HG02943 (cell line): ENCODE measurements at regions not wholly inside any gene's neighbourhood (a gene's known extent, or its start where the extent isn't known, plus 50 kb on each side); places are given as distances from the start of the nearest gene placed in this dataset.

Source experiments
- ATAC-seq: cut with Tn5 transposase; IDR thresholded peaks from one replicate; pipeline ENCODE4 v1.9.1; 2021; ENCODE audit warnings: mild to moderate bottlenecking, low read depth, moderate library complexity; ENCODE audit not compliant: unreplicated experiment

DNA sequence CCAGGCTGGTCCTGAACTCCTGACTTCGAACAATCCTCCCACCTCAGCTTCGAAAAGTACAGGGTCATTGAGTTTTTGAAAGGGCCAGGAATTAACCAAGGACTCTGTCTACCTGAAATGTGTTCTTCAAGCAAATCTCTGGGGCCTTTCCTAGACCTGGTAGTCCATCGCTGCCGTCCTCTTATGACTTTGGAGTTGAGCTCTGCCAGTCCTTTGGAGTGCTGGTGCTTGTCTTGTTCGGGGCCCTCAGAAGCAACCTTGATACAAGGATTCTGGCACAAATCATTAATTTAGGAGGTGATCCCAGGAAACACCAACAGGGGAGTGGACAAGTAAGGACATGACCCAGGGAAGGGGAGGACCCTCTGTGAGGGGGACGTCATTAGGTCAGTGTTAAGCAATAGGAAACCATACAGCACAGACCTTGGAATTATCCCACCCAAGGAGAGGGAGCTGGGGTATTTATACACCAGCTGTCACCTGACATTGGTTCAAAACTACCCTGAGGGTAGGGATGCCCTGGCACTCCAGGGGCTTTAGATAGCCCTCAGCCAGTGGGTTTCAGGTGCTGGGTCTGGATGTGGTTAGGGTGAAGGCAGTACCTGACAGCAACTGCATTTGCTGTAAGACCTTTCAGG lies 187.2 kb downstream of the FOXL1 start:
- ATAC-seq: no peak

DNA sequence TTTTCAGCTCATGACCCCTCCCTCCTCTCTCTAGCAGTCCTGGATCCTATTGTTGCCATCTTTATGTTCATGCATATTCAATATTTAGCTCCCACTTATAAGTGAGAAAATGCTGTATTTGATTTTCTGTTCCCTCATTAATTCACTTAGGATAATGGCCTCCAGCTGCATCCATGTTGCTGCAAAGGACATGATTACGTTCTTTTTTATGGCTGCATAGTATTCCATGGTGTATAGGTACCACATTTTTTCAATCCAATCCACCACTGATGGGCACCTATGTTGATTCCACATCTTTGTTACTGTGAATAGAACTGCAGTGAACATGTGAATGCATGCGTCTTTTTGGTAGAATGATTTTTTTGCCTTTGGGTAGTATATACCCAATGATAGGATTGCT lies 188.4 kb downstream of the FOXL1 start:
- ATAC-seq: no peak

DNA sequence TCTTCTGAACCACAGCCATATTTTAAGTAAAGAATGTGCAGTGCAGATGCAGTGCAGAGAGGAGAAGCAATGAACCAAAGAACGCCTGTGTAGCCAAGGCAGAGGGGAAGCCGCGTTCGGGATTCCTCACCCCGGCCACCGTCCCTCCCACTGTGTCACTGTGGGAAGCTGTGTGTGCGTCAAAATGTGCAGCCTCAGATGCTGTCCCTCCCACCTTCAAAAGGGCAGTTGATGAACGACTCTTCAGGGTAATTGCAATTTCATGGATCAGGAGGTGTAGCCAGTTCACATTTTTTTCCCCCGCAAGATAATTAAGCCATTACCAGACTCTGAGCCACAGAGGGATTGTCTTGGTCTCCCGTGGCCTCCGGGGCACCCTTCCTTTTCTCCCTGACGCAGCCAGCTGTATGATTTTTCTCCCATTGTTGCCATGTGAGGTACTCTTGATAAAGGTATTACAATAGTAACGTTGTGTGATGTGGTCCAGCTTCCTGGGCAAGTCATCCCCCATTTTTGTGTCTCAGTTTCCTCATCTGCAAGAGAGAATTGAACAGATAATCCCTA lies 190.0 kb downstream of the FOXL1 start:
- no peak for ATAC-seq

DNA sequence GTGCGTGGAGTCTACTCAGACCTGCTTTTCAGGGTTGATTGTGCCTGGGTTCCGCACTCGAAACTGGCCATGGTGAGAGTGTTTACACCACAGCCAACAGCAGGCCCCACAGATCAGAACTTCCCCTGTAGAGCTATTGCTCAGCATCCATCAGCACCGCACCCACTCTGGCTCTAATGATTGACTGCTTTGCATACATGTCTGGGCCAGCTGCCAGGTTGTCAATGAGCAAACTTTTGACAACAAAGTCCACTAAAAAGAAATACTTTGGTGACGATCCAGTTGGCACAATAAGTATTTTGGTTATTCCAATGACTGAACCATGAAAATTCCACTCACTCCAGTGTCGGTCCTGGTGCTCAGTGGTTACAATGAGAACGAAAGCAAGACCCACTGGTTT lies 190.7 kb downstream of the FOXL1 start:
- no peak for ATAC-seq

DNA sequence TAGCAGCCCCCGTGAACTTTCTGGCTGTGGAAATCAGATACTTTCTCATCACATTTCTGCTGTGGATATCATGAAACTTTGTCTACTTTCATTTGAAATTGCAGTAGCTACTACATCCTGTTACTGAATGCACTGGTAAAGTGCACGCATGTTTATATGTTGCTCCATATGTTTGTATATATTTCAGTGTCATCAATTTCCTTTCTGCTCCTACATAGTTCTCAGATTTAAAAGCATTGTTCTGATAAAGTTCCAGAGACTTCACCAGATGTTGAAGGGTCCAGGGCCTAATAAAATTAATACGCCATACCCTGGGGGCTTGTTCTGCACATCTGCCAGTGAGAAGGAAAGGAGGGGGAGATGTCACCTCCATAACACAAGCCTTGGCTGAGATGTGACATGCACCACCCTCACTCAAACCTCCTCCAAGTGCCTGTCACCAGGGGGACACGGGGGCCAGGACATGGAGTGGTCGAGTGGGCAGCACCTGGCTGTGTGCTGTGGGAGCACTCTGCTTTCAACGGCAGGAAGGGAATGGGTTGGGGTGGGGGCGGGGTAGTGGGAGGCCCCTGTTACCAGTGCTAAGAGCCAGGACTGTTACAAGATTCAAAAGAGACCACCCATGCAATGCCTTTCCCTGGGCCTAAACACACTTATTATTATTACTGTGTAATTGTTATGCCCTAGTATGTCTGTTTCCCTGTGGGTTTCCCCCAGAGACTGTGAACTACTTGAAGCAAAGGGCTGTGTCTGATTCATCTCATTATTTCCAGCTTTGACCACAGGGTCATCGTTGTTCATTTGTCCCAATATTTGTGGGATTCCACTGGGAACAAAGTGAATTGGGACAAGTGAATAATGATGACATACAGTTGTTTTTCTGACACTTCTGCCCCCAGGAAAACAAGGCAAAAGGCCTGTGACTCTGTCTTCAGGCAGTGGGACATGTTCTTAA lies 193.4 kb downstream of the FOXL1 start:
- no peak for ATAC-seq

DNA sequence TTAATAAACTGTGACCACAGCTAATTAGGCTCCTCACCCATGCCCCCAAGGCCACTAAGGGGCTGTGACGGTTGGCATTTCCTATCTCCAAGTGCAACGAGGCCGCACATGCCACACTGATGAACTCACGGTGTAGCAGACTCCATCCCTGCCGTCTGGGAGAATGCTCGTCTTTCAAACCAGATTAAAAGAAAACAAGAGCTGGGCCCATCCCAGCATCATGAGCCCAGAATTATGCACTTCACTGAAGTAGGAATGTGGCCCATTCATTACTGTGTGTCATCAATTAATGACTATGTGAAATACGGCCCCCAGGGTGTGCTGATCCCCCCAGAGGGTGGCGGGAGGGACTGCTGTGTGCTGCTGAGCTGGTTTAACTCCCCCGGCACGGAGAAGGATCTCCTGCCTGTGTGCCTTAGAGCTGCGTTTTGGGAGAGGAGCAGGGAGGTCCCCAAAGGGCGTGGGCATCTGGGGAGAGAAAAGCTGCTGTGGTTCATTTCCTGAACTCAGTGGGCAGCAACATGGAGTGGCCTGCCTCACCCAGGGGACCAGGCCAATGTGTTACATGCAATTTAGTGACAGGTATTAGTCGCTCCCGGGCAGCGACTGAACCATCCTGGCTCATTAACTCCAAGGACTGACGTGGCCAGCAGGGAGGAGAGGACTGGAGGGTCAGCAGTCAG lies 194.5 kb downstream of the FOXL1 start:
- ATAC-seq: no peak

DNA sequence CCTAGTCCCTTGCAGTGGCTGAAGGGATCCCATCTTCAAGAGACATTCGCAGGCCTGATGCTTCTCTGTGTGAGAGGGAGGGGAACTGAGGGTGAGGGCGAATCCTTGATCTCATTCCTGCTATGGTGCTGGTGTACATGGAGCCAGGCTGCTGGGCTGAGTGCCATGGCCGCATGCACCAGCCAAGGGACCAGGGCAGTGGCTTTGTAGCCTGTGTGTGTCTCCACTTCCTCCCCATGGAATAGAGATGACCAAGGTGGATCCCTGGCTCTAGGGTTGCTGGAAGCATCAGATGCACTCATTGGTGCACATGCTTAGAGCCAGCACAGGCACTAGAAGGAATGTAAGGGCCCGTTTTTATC lies 195.0 kb downstream of the FOXL1 start:
- ATAC-seq: no peak

DNA sequence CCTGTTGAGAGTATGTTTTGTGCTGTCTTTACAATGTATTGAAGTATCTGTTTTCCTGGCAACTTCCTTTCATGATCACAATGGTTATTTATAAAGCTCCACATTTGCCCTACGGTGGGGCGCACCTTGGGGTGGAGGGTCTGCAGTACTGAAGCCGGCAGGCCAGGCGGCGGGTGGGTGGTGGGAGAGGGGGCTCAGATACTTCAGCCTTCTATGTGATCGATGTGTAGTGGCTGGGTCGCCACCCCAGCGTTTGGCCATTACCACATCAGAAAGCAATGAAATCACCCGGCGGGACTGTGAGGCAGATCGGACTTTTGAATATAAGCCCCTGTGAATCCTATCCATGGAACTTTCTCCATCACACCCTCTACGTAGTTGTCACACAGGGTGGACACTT lies 196.6 kb downstream of the FOXL1 start:
- ATAC-seq: no peak

DNA sequence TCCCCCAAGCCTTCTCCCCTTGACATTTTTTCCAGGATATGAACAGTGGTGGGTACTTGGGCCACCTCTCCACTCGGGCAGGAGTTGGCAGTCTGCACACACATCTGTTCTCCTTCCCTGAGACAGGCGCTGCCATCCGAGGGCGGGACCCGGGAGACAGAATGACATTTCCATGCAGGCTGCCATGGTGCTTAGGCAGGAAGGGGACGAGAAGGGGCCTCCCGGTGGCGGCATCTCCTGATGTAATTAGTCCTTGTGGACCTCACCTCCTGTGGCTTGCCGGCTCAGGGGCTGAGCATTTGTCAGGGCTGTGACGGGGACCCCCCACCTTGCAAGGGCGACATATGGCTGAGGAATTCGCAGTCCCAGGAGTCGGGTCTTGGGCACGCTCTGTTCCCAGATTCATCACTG lies 197.2 kb downstream of the FOXL1 start:
- ATAC-seq: no peak

DNA sequence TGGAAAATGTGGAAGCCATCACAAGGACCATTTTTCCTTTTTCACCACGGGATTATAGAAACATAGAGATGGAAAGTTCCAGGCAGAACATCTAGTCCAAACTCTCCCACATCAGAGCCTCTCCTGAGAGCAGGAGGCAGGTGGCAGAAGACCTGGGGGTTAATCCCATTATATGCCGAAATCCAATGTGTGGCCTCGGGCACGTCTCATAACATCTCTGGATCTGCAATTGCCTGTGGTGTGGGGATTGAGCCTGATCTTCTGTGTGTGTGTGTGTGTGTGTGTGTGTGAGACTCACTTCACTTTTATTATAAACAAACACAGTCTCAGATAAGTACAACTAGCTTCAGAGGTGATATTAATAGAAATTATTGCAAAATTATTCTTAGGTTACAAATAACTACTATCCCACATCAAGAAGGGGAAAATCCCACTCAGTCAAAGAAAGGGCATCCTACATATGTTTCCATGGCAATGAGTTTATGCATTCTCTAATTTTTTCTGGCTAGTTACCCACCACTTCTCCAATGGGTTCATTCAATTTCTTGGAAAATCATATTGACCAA lies 199.1 kb downstream of the FOXL1 start:
- no peak for ATAC-seq

DNA sequence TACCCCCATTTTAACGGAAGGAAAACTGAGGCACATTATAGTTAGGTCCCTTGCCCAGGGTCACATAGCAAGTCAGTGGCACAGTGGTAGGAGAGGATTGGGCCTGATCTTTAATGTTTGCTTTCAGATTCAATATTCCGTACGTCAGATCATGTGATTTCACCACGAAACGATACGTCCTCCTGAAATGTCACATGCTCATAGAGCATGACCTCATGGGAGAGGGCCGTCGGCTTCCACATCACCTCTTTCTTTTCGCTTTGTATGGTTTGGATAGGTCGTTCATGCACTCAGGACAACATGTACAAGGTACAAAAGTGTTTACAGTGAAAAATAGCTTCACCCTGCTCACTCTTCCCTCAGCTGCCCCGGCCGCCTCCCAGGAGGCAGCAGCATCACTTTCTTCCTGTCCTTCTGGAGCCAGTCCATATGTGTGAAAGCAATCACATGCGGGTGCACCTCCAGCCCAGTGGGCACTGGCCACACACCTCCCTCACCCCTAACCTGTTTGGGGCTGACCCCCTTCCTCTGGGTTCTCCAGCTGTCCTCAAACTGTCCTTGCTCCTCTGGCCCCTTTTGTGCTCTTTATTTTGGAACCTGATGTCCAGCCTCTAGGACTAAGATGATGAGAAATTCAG lies 199.9 kb downstream of the FOXL1 start:
- no peak for ATAC-seq

DNA sequence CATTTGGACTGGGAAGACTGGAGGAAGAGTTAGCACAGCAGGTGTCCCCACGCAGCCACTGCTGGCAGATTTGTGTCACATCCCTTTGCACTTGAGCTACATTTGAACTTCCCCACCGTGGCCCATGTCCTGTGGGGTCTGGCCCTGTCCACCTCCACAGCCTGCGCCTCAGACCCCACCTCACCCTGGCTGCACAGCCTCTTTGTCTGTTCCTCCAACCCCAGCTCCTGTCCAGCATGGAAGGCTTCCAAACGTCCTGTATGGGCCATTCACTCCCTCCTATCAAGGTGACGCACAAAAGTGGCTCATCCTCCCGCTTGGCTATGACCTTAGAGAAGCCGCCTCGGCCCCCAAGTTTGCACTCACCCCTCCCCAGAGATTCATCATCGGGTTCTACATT lies 200.6 kb downstream of the FOXL1 start:
- ATAC-seq: no peak

DNA sequence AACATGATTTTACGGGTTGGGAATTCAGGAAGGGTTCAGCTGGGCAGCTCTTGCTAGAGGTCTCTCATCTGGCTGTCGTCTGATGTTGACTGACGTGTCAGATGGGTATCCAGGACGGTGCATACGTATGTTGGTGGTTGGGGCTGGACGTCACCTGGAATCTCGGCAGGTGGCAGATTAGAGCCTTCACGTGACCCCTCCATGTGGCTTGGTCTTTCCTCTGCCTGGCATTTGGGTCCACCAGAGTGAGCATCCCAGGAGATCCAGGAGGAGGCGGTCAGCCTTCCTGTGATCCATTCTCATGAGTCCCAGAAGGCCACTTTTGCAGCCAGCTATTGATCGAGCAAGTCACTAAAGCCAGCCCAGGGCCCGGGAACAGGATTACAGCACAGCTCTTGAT lies 202.7 kb downstream of the FOXL1 start:
- no peak for ATAC-seq

DNA sequence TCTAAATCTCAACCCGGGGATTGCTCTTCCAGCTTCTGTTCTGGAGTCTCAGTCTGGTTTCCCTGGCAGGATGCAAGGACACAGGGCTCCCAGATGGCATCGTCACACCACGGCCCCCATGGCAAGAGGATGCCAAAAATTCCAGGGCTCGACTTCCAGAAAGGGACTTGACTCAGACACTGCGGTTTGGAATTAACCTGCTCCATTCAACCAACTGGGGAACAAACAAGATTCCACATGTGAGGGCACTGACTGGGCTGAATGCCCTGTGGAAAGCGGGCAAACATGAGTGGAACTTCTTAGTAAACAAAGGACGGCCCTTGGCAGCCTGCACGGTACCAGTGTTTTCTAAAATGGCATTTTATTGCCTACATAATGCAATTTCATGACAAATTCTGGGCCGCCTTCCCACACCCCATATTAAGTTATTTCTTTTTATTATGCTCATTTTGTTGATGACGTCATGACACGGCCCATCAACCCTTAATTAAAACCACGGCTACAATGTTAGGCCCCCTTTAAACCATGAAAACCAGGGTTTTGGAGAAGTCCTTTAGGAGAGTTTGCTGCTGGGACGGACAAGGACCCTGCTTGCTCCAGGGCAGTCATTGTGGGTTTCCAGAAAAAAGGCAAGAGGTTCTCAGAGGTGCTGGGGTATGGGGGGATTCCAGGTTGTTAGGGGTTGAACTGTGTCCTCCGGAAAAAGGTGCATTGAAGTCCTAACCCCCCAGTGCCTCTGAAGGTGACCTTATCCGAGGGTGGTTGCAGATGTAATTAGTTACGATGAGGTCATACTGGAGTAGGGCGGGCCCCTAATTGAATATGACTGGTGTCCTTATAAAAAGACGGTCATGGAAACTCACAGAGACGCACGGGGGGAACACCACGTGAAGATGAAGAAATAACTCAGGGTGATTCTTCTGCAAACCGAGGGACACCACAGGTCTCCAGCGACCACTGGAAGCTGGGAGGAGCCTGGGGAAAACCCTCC lies 205.6 kb downstream of the FOXL1 start:
- ATAC-seq: no peak

DNA sequence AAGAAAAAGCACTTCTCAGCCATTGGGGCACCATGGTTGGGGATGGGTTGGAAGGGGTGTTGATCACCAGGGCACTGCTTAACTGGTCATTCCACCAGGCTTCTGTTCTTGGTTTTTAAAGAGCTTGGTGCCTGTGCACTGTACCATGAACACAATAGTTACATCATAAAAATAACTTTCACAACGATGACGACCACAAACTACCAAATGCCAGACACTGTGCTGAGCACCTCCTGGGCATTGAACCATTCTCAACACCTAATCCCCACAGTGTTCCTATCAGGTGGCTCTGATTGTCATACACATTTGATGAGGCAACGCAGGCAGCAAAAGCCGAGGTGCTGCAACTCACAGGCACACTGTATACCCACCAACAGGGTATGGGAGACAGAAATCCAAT lies 208.0 kb downstream of the FOXL1 start:
- no peak for ATAC-seq

DNA sequence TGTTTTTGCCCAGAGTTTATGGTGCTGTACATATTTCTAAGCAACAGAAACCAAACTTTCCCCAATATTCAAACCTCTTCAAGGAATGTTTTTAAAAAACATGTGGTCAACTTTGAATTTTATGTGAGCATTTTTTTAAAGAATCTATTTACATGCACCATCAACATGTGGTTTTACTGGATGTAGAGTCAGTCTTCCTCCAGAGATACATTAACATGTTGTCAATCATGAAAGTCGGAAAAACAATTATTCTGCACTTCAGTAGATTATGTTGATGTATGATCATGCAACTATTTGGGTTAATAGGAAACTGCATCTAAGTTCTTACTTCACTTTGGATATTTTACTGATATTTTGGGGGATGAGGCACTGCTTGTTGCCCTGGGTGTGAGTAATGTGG lies 208.6 kb downstream of the FOXL1 start:
- no peak for ATAC-seq

DNA sequence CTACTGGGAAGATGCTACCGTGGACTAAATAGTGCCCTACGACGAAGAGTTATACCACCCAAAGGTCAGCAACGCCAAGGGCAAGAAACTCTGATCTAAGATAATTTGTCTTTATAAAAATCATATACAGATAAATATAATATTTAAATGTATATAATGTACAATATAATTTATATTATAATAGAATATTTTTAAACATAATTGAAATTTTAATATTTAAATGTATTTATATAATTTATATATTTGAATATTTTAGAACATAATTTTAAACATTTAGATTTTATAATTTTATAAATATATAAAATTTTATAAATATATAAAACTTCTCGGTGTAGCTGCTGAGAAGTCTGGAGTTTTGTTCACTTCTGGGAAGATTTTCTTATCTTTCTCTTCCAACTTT lies 209.2 kb downstream of the FOXL1 start:
- ATAC-seq: no peak

DNA sequence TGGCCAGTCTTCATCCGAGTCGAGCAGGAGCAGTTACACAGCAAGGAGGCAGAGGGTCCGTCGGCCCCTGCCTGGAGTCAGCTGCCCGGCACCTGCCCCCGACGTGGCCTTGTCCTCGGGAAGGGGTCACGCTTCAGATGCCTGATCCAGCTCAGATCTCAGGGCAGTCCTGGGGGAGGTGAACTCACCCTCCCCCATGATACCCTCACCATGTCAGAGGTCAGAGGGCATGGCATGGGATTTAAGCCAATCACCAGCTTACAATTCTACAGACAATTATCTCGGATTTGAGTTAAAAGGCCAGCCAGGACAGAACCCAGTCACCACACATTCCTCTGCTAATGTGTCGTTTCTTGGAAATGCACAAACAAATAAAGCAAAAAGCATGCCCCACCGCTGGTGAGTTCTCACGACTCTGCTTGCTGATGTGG lies 211.3 kb downstream of the FOXL1 start:
- ATAC-seq: no peak
